WTC11 (cell line): ENCODE measurements at regions not wholly inside any gene's neighbourhood (a gene's known extent, or its start where the extent isn't known, plus 50 kb on each side); places are given as distances from the start of the nearest gene placed in this dataset.

ENCODE experiments used
- ATAC-seq: fragments of 200-7000 bp; cut with Tn5 transposase; 2 replicates; pipeline ENCODE4 v1.10.0; 2021; ENCODE audit warnings: mild to moderate bottlenecking, moderate library complexity
- CTCF ChIA-PET: fragments of 300-600 bp; sonication (Branson Sonifier 250); formaldehyde crosslinking; loops from one replicate; lab custom pipeline; 2021; ENCODE audit warnings: antibody characterized with exemption; lab: Charles Lee
- POLR2A ChIA-PET: fragments of 350-600 bp; sonication (Branson Sonifier 250); formaldehyde crosslinking; loops from one replicate; lab custom pipeline; 2021; ENCODE audit warnings: antibody characterized with exemption; lab: Charles Lee
- DNase-seq: peaks from one replicate; pipeline ENCODE4 v3.0.0; 2021; ENCODE audit warnings: low spot score
- H3K27ac Mint-ChIP-seq: 2 replicates; pipeline ENCODE4 v1.8.0; 2021; ENCODE audit warnings: mixed read lengths
- H3K27me3 Mint-ChIP-seq: 2 replicates; pipeline ENCODE4 v1.8.0; 2021; ENCODE audit warnings: low read depth, mild to moderate bottlenecking, moderate library complexity, mixed read lengths
- H3K36me3 Mint-ChIP-seq: 2 replicates; pipeline ENCODE4 v1.8.0; 2021; ENCODE audit warnings: mixed read lengths
- H3K4me1 Mint-ChIP-seq: 2 replicates; pipeline ENCODE4 v1.8.0; 2022; ENCODE audit warnings: mixed read lengths
- H3K4me3 Mint-ChIP-seq: 2 replicates; pipeline ENCODE4 v1.8.0; 2021; ENCODE audit warnings: mild to moderate bottlenecking, moderate library complexity, mixed read lengths
- H3K9me3 Mint-ChIP-seq: 2 replicates; pipeline ENCODE4 v1.8.0; 2021; ENCODE audit warnings: mixed read lengths
- GRHL2 ChIP-seq: fragments of 250-450 bp; sonication (Bioruptor Pico); IDR thresholded peaks from 2 replicates; pipeline ENCODE4 v1.8.0; 2022; ENCODE audit warnings: mild to moderate bottlenecking, moderate library complexity; ENCODE audit not compliant: insufficient replicate concordance, severe bottlenecking
- JAZF1 ChIP-seq: fragments of 250-450 bp; sonication (Bioruptor Pico); IDR thresholded peaks from 2 replicates; pipeline ENCODE4 v1.9.0; 2021; ENCODE audit warnings: moderate library complexity, mild to moderate bottlenecking, inconsistent platforms
- MXD4 ChIP-seq: fragments of 250-450 bp; sonication (Bioruptor Pico); IDR thresholded peaks from 2 replicates; pipeline ENCODE4 v1.8.0; 2021; ENCODE audit warnings: mild to moderate bottlenecking, moderate library complexity, borderline replicate concordance
- NFATC4 ChIP-seq: fragments of 250-450 bp; sonication (Bioruptor Pico); IDR thresholded peaks from 2 replicates; pipeline ENCODE4 v1.9.0; 2021; ENCODE audit warnings: mild to moderate bottlenecking
- NFYB ChIP-seq: sonication (generic); formaldehyde crosslinking; conservative IDR thresholded peaks from 2 replicates; pipeline ENCODE4 v1.8.0; 2022; ENCODE audit warnings: low read depth, missing genetic modification reagents
- NR1H2 ChIP-seq: sonication (generic); formaldehyde crosslinking; IDR thresholded peaks from 2 replicates; pipeline ENCODE4 v1.9.0; 2021; ENCODE audit warnings: mild to moderate bottlenecking, moderate library complexity, missing genetic modification reagents
- PRRX2 ChIP-seq: fragments of 250-450 bp; sonication (Bioruptor Pico); IDR thresholded peaks from 2 replicates; pipeline ENCODE4 v1.8.0; 2021; ENCODE audit warnings: mild to moderate bottlenecking
- RORB ChIP-seq: fragments of 250-450 bp; sonication (Bioruptor Pico); IDR thresholded peaks from 2 replicates; pipeline ENCODE4 v1.9.0; 2021; ENCODE audit warnings: mild to moderate bottlenecking
- TEAD4 ChIP-seq: sonication (generic); formaldehyde crosslinking; IDR thresholded peaks from 2 replicates; pipeline ENCODE4 v1.8.0; 2022; ENCODE audit warnings: mild to moderate bottlenecking, missing genetic modification reagents
- ZNF121 ChIP-seq: sonication (generic); formaldehyde crosslinking; IDR thresholded peaks from 2 replicates; pipeline ENCODE4 v1.8.0; 2023; ENCODE audit warnings: missing genetic modification reagents
- TF ChIP-seq, protein P1 (sequence below): fragments of 200-600 bp; IDR thresholded peaks from 2 replicates; pipeline ENCODE4 v1.8.0; 2022; ENCODE audit warnings: antibody characterized with exemption
- TF ChIP-seq, protein P2 (sequence below): sonication (generic); formaldehyde crosslinking; IDR thresholded peaks from 2 replicates; pipeline ENCODE4 v1.8.1; 2022; ENCODE audit warnings: mild to moderate bottlenecking, missing genetic modification reagents, moderate library complexity, borderline replicate concordance
- TF ChIP-seq, protein P3 (sequence below): fragments of 250-450 bp; sonication (Bioruptor Pico); IDR thresholded peaks from 2 replicates; pipeline ENCODE4 v1.9.0; 2021; ENCODE audit warnings: mild to moderate bottlenecking, borderline replicate concordance
- TF ChIP-seq, protein P4 (sequence below): sonication (generic); formaldehyde crosslinking; IDR thresholded peaks from 2 replicates; pipeline ENCODE4 v1.8.0; 2022; ENCODE audit warnings: mild to moderate bottlenecking, missing genetic modification reagents
- TF ChIP-seq, protein P5 (sequence below): sonication (generic); formaldehyde crosslinking; IDR thresholded peaks from 2 replicates; pipeline ENCODE4 v1.8.1; 2023; ENCODE audit warnings: mild to moderate bottlenecking, missing genetic modification reagents, moderate library complexity
- TF ChIP-seq, protein P6 (sequence below): sonication (generic); formaldehyde crosslinking; IDR thresholded peaks from 2 replicates; pipeline ENCODE4 v1.8.1; 2022; ENCODE audit warnings: low read depth, missing genetic modification reagents, borderline replicate concordance
- TF ChIP-seq, protein P7 (sequence below): sonication (generic); formaldehyde crosslinking; IDR thresholded peaks from 2 replicates; pipeline ENCODE4 v1.8.0; 2023; ENCODE audit warnings: missing genetic modification reagents
- TF ChIP-seq, protein P8 (sequence below): fragments of 250-450 bp; sonication (Bioruptor Pico); IDR thresholded peaks from 2 replicates; pipeline ENCODE4 v1.9.0; 2021; ENCODE audit warnings: mild to moderate bottlenecking

DNA sequence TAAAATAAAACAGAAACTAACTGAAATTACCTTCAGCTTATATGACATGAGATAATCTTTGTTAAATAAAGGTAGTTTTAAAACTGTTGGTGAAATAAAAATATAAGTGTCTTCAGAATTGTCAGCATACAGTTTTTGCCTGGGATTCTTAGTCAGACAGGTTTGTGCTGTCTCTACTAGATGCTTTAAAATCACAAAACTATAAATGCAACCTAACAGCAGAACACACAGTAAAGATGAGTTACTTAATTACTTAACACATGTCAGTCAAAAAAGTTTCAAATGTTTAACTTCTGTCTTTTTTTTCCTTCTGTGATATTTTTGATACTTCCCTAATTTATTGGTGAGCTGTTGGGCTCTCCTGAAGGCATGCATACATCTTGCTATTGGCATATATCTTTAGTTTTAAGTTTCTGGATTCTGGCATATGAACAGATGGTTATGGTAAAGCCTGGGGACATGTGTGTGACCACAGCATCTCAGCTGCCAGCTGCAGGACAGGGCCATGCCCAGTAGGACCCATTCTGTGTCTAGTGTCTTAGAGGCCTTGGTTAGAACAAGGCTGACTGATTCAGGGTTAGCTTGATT, 231.1 kb upstream of the NUDT12 start (continued):
- no peak for TF ChIP-seq RORB (CRISPR knock-in tag)
- TF ChIP-seq, protein P1, sequence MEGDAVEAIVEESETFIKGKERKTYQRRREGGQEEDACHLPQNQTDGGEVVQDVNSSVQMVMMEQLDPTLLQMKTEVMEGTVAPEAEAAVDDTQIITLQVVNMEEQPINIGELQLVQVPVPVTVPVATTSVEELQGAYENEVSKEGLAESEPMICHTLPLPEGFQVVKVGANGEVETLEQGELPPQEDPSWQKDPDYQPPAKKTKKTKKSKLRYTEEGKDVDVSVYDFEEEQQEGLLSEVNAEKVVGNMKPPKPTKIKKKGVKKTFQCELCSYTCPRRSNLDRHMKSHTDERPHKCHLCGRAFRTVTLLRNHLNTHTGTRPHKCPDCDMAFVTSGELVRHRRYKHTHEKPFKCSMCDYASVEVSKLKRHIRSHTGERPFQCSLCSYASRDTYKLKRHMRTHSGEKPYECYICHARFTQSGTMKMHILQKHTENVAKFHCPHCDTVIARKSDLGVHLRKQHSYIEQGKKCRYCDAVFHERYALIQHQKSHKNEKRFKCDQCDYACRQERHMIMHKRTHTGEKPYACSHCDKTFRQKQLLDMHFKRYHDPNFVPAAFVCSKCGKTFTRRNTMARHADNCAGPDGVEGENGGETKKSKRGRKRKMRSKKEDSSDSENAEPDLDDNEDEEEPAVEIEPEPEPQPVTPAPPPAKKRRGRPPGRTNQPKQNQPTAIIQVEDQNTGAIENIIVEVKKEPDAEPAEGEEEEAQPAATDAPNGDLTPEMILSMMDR: no peak

DNA sequence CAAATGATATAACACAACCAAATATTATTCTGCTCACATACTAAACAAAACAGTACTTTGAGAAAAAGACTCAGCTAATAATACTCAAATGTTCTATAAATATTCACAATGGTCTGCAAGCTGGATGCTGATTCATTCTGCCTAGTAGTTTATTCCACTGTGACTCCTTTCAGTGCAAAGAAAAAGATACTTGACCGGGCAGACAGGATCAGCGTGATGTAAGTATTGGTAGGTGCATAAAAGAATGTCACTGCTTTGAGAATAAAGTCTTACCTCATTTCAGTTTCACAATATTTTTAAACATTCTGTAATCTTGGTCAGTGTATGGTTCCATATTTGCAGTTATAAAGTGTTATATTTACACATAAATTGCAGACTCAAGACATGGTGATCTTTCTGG, 223.0 kb upstream of the NUDT12 start:
- Mint-ChIP-seq H3K9me3 (peaks cover 17% of the 10 kb centered on the region), H3K27ac (no peak overlapping the region), H3K36me3 (peaks cover 13% of the 10 kb centered on the region), H3K4me1 (no peaks in the 10 kb centered on the region), H3K4me3 (no peak overlapping the region), H3K27me3 (no peaks in the 10 kb centered on the region)
- TF ChIP-seq NFATC4 (CRISPR knock-in tag) (no peak), PRRX2 (no peak), MXD4 (CRISPR knock-in tag) (no peak), NFYB (no peak), ZNF121 (CRISPR knock-in tag) (no peak)
- TF ChIP-seq, protein P2, sequence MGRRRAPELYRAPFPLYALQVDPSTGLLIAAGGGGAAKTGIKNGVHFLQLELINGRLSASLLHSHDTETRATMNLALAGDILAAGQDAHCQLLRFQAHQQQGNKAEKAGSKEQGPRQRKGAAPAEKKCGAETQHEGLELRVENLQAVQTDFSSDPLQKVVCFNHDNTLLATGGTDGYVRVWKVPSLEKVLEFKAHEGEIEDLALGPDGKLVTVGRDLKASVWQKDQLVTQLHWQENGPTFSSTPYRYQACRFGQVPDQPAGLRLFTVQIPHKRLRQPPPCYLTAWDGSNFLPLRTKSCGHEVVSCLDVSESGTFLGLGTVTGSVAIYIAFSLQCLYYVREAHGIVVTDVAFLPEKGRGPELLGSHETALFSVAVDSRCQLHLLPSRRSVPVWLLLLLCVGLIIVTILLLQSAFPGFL: no peak
- TF ChIP-seq, protein P3, sequence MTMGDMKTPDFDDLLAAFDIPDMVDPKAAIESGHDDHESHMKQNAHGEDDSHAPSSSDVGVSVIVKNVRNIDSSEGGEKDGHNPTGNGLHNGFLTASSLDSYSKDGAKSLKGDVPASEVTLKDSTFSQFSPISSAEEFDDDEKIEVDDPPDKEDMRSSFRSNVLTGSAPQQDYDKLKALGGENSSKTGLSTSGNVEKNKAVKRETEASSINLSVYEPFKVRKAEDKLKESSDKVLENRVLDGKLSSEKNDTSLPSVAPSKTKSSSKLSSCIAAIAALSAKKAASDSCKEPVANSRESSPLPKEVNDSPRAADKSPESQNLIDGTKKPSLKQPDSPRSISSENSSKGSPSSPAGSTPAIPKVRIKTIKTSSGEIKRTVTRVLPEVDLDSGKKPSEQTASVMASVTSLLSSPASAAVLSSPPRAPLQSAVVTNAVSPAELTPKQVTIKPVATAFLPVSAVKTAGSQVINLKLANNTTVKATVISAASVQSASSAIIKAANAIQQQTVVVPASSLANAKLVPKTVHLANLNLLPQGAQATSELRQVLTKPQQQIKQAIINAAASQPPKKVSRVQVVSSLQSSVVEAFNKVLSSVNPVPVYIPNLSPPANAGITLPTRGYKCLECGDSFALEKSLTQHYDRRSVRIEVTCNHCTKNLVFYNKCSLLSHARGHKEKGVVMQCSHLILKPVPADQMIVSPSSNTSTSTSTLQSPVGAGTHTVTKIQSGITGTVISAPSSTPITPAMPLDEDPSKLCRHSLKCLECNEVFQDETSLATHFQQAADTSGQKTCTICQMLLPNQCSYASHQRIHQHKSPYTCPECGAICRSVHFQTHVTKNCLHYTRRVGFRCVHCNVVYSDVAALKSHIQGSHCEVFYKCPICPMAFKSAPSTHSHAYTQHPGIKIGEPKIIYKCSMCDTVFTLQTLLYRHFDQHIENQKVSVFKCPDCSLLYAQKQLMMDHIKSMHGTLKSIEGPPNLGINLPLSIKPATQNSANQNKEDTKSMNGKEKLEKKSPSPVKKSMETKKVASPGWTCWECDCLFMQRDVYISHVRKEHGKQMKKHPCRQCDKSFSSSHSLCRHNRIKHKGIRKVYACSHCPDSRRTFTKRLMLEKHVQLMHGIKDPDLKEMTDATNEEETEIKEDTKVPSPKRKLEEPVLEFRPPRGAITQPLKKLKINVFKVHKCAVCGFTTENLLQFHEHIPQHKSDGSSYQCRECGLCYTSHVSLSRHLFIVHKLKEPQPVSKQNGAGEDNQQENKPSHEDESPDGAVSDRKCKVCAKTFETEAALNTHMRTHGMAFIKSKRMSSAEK (CRISPR knock-in tag): no peak
- TF ChIP-seq, protein P4, sequence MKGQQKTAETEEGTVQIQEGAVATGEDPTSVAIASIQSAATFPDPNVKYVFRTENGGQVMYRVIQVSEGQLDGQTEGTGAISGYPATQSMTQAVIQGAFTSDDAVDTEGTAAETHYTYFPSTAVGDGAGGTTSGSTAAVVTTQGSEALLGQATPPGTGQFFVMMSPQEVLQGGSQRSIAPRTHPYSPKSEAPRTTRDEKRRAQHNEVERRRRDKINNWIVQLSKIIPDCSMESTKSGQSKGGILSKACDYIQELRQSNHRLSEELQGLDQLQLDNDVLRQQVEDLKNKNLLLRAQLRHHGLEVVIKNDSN (CRISPR knock-in tag): no peak
- CTCF ChIA-PET: no interaction called here
- DNase-seq (no peak), ATAC-seq (no peak)
- POLR2A ChIA-PET: interaction anchor here (0.6 kb wide), 1 partner anchor 167 kb away, joined by 8 read pairs; no protein-coding TSS in a partner anchor

DNA sequence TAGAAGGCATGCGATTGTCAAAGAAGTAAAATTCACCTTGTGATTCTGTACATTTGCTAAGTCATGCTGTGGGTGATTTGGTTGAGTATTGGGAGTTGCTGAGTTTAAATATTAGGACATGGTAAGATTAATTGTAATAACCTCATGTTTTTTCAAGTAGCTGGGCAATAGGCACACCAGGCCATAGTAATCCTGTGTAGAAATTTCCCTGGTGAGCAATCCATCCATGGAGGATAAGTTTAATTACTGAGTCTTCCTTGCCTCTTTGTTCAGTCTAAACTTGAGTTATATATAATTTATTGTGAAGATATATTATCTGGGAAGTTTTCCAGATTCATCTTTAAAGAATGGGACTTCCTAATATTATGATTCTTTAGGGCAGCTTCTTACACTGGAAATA, 221.1 kb upstream of the NUDT12 start:
- no peaks in the 10 kb centered on the region for H3K36me3 Mint-ChIP-seq
- ChIA-PET POLR2A (no interaction called here), CTCF (no interaction called here)
- no peaks in the 10 kb centered on the region for H3K27me3 Mint-ChIP-seq
- H3K9me3 Mint-ChIP-seq: peaks cover 5% of the 10 kb centered on the region
- ATAC-seq (no peak), DNase-seq (no peak)
- H3K4me3 Mint-ChIP-seq: no peak overlapping the region
- H3K4me1 Mint-ChIP-seq: no peaks in the 10 kb centered on the region
- no peak overlapping the region for H3K27ac Mint-ChIP-seq
- TF ChIP-seq JAZF1 (CRISPR knock-in tag) (no peak), TEAD4 (CRISPR knock-in tag) (no peak), NR1H2 (CRISPR knock-in tag) (no peak), GRHL2 (CRISPR knock-in tag) (no peak)
- TF ChIP-seq, protein P5, sequence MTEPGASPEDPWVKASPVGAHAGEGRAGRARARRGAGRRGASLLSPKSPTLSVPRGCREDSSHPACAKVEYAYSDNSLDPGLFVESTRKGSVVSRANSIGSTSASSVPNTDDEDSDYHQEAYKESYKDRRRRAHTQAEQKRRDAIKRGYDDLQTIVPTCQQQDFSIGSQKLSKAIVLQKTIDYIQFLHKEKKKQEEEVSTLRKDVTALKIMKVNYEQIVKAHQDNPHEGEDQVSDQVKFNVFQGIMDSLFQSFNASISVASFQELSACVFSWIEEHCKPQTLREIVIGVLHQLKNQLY (CRISPR knock-in tag): no peak
- TF ChIP-seq, protein P6, sequence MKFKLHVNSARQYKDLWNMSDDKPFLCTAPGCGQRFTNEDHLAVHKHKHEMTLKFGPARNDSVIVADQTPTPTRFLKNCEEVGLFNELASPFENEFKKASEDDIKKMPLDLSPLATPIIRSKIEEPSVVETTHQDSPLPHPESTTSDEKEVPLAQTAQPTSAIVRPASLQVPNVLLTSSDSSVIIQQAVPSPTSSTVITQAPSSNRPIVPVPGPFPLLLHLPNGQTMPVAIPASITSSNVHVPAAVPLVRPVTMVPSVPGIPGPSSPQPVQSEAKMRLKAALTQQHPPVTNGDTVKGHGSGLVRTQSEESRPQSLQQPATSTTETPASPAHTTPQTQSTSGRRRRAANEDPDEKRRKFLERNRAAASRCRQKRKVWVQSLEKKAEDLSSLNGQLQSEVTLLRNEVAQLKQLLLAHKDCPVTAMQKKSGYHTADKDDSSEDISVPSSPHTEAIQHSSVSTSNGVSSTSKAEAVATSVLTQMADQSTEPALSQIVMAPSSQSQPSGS: no peak
- TF ChIP-seq, protein P7, sequence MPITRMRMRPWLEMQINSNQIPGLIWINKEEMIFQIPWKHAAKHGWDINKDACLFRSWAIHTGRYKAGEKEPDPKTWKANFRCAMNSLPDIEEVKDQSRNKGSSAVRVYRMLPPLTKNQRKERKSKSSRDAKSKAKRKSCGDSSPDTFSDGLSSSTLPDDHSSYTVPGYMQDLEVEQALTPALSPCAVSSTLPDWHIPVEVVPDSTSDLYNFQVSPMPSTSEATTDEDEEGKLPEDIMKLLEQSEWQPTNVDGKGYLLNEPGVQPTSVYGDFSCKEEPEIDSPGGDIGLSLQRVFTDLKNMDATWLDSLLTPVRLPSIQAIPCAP: no peak
- TF ChIP-seq, protein P8, sequence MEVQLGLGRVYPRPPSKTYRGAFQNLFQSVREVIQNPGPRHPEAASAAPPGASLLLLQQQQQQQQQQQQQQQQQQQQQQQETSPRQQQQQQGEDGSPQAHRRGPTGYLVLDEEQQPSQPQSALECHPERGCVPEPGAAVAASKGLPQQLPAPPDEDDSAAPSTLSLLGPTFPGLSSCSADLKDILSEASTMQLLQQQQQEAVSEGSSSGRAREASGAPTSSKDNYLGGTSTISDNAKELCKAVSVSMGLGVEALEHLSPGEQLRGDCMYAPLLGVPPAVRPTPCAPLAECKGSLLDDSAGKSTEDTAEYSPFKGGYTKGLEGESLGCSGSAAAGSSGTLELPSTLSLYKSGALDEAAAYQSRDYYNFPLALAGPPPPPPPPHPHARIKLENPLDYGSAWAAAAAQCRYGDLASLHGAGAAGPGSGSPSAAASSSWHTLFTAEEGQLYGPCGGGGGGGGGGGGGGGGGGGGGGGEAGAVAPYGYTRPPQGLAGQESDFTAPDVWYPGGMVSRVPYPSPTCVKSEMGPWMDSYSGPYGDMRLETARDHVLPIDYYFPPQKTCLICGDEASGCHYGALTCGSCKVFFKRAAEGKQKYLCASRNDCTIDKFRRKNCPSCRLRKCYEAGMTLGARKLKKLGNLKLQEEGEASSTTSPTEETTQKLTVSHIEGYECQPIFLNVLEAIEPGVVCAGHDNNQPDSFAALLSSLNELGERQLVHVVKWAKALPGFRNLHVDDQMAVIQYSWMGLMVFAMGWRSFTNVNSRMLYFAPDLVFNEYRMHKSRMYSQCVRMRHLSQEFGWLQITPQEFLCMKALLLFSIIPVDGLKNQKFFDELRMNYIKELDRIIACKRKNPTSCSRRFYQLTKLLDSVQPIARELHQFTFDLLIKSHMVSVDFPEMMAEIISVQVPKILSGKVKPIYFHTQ (CRISPR knock-in tag): no peak
